HG02943 (cell line): ENCODE measurements at regions not wholly inside any gene's neighbourhood (a gene's known extent, or its start where the extent isn't known, plus 50 kb on each side); places are given as distances from the start of the nearest gene placed in this dataset.
"Not testable (repeated sequence)": the region's sequence is repeated elsewhere in the genome, so short reads cannot be mapped to it uniquely, and the experiment has no call there.

ENCODE experiments used
- ATAC-seq: cut with Tn5 transposase; IDR thresholded peaks from one replicate; pipeline ENCODE4 v1.9.1; 2021; ENCODE audit warnings: mild to moderate bottlenecking, low read depth, moderate library complexity; ENCODE audit not compliant: unreplicated experiment

- ATAC-seq: no peak
Observed at GRCh38 chr21:35556536-35556935, 503.8 kb downstream of the SETD4 start.

GRCh38 chr21:35552483-35552882 lies 503.4 kb upstream of the RUNX1 start:
- not testable (repeated sequence) for ATAC-seq

- ATAC-seq: no peak
Observed at GRCh38 chr21:35548904-35549615, 500.0 kb upstream of the RUNX1 start.

GRCh38 chr21:35547946-35548774 lies 499.1 kb upstream of the RUNX1 start:
- ATAC-seq: no peak

GRCh38 chr21:35543746-35544145 lies 494.6 kb upstream of the RUNX1 start:
- no peak for ATAC-seq

GRCh38 chr21:35540950-35541638 lies 492.0 kb upstream of the RUNX1 start:
- no peak for ATAC-seq

GRCh38 chr21:35538386-35538785 lies 489.3 kb upstream of the RUNX1 start:
- no peak for ATAC-seq

GRCh38 chr21:35537604-35538003 lies 488.5 kb upstream of the RUNX1 start:
- ATAC-seq: no peak

- ATAC-seq: no peak
Observed at GRCh38 chr21:35533893-35534292, 484.8 kb upstream of the RUNX1 start.

GRCh38 chr21:35530766-35531165 lies 481.7 kb upstream of the RUNX1 start:
- ATAC-seq: no peak

GRCh38 chr21:35529171-35529863 lies 480.2 kb upstream of the RUNX1 start:
- no peak for ATAC-seq

- no peak for ATAC-seq
Observed at GRCh38 chr21:35528116-35529042, 479.3 kb upstream of the RUNX1 start.

GRCh38 chr21:35527358-35527757 lies 478.3 kb upstream of the RUNX1 start:
- no peak for ATAC-seq

- no peak for ATAC-seq
Observed at GRCh38 chr21:35525443-35525842, 476.3 kb upstream of the RUNX1 start.

GRCh38 chr21:35521852-35522505 lies 472.9 kb upstream of the RUNX1 start:
- ATAC-seq: no peak

- ATAC-seq: no peak
Observed at GRCh38 chr21:35521293-35521692, 472.2 kb upstream of the RUNX1 start.

- no peak for ATAC-seq
Observed at GRCh38 chr21:35520856-35521255, 471.8 kb upstream of the RUNX1 start.

GRCh38 chr21:35520302-35520701 lies 471.2 kb upstream of the RUNX1 start:
- ATAC-seq: no peak

GRCh38 chr21:35517865-35518264 lies 468.8 kb upstream of the RUNX1 start:
- no peak for ATAC-seq
